ENCODE measurements at regions not wholly inside any gene's neighbourhood (a gene's known extent, or its start where the extent isn't known, plus 50 kb on each side); places are given as distances from the start of the nearest gene placed in this dataset.

GRCh38 chr13:109625156-109625555, 161.2 kb downstream of the IRS2 start:
- Histone ChIP-seq H3K9ac (ENCODE audit: low read depth, low read length) (no peak overlapping the region), H2AK5ac (ENCODE audit: low read depth, low read length) (no peak overlapping the region), H3K14ac (replicated peaks; ENCODE audit: low read depth, low read length) (no peak overlapping the region), H2BK20ac (ENCODE audit: low read depth, low read length) (no peak overlapping the region), H3K4me1 (ENCODE audit: control insufficient read depth, insufficient read depth, low read length) (peaks cover 6% of the 10 kb centered on the region; the same call in 1 of the 2 replicates), H3K18ac (ENCODE audit: low read depth, low read length) (no peak overlapping the region), H3K79me1 (ENCODE audit: low read depth in 1 of 2, low read length in 2 of 2) (no peaks in the 10 kb centered on the region), H3K4ac (ENCODE audit: low read depth, low read length) (no peak overlapping the region), H4K5ac (ENCODE audit: low read depth, low read length) (no peak overlapping the region), H2BK5ac (ENCODE audit: low read depth, low read length, poor library complexity, severe bottlenecking) (no peak overlapping the region), H2BK15ac (ENCODE audit: low read depth, low read length) (no peak overlapping the region), H3K23ac (ENCODE audit: low read depth, low read length) (no peak overlapping the region), H3K56ac (ENCODE audit: extremely low read depth, insufficient read depth, low read length) (no peak overlapping the region), H3K9me1 (ENCODE audit: insufficient read depth, low read length) (peaks cover 14% of the 10 kb centered on the region), H3K4me3 (ENCODE audit: insufficient read depth, low read depth, low read length) (no peak overlapping the region), H4K8ac (ENCODE audit: low read depth in 2 of 2, low read length in 2 of 2) (no peak overlapping the region), H3K27me3 (ENCODE audit: control insufficient read depth, insufficient read depth, low read length) (peaks cover 10% of the 10 kb centered on the region), H3K36me3 (ENCODE audit: control insufficient read depth, insufficient read depth, low read length) (no peaks in the 10 kb centered on the region), H3K4me2 (ENCODE audit: low read depth, low read length) (no peak overlapping the region), H3K9me3 (ENCODE audit: control insufficient read depth, insufficient read depth, low read length) (no peaks in the 10 kb centered on the region), H3K27ac (ENCODE audit: insufficient read depth, low read length) (no peak overlapping the region), H2AK9ac (replicated peaks; ENCODE audit: low read depth, low read length, poor library complexity) (no peak overlapping the region), H2AFZ (replicated peaks; ENCODE audit: low read length, poor library complexity) (no peak overlapping the region), H4K20me1 (ENCODE audit: insufficient read depth, low read length) (no peaks in the 10 kb centered on the region), H2BK120ac (ENCODE audit: low read depth, low read length) (no peak overlapping the region), H4K91ac (ENCODE audit: insufficient read depth, low read depth, low read length) (no peak overlapping the region)
- in situ Hi-C loops (cut with MboI; ENCODE audit: low sequenced_read_pairs) (no loop called here), intact Hi-C loops (cut with micrococcal nuclease) (loop anchor here (10.0 kb wide), 1 partner anchor 230 kb away; no protein-coding TSS in a partner anchor), dilution Hi-C loops (cut with HindIII; ENCODE audit: low sequenced_read_pairs, unreplicated experiment) (no loop called here)
- no TSS peak for BruUV-seq (replicated peaks)
- POLR2A ChIA-PET (ENCODE audit: unreplicated experiment), result no interaction called here
- ATAC-seq (ENCODE audit: low read depth) (no peak), DNase-seq (no peak)
- CTCF ChIA-PET, result interaction anchor here (0.6 kb wide), 1 partner anchor 11 kb away, joined by 3 read pairs; no protein-coding TSS in a partner anchor
- WGBS, 2 experiments (ENCODE audit: extremely low coverage in 2 of 2, insufficient read length in 1 of 2), result no CpG with 5 or more reads among the region's 1 CpG
- TF ChIP-seq MXI1 (IDR thresholded peaks at IDR 0.05; ENCODE audit: borderline replicate concordance, low read depth, low read length) (no peak), SMC3 (IDR thresholded peaks at IDR 0.05; ENCODE audit: low read depth, low read length) (no peak), RCOR1 (IDR thresholded peaks at IDR 0.05; ENCODE audit: insufficient replicate concordance, low read length) (no peak), MAFK (IDR thresholded peaks at IDR 0.05; ENCODE audit: low read depth, low read length) (no peak), POLR2A (IDR thresholded peaks at IDR 0.05; ENCODE audit: low read depth, low read length) (no peak), BHLHE40 (IDR thresholded peaks at IDR 0.05; ENCODE audit: low read depth, low read length) (no peak), NFE2L2 (IDR thresholded peaks at IDR 0.05; ENCODE audit: low read depth, low read length) (no peak), MAZ (IDR thresholded peaks at IDR 0.05; ENCODE audit: borderline replicate concordance, low read depth, low read length) (no peak), CHD1 (IDR thresholded peaks at IDR 0.05; ENCODE audit: low read depth, low read length) (no peak), CTCF (conservative IDR thresholded peaks at IDR 0.05; ENCODE audit: low read depth, low read length) (no peak), RFX5 (IDR thresholded peaks at IDR 0.05; ENCODE audit: low read depth, low read length) (no peak), USF2 (IDR thresholded peaks at IDR 0.05; ENCODE audit: low read depth, low read length) (no peak)

Measured in IMR-90 (cell line).